SH-SY5Y (cell line): ENCODE measurements at regions not wholly inside any gene's neighbourhood (a gene's known extent, or its start where the extent isn't known, plus 50 kb on each side); places are given as distances from the start of the nearest gene placed in this dataset.

Experiments used
- GATA2 ChIP-seq: IDR thresholded peaks from 2 replicates; pipeline ENCODE4 v1.6.1; 2011; ENCODE audit warnings: mild to moderate bottlenecking, low read depth, low read length
- GATA3 ChIP-seq: IDR thresholded peaks from 2 replicates; pipeline ENCODE4 v1.6.1; 2011; ENCODE audit warnings: low read depth, mild to moderate bottlenecking, low read length, moderate library complexity

DNA sequence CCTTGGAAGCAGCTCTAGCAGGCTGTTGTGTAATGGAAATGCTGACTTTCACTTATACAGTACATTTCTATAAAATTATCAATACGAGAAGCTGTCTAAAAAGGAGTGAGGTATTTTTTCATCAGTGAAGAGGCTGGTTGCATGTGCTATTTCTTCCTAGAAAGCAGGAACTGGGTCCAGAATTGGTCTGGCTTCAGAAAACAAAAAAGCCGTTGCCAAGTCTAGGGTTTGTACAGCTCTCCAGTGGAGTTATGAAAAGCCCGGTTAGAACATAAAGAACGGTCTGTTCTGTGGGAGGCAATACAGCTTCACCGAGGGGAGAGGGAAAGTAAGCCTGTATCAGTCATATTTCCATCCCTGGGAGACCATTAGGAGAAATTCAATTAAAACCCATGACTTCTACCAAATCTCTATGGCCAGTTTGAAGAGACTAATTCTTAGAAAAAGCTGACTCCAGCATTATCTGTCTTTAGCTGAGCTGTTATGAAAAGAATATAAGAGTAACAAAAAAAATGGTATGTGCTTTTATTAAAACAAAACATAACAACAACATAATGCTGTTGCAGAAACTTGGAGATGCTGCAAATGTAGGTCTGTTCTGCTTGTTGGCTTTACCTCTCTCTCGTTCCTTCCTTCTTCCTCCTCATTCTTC lies 217.0 kb downstream of the CMPK2 start:
- TF ChIP-seq GATA2 (no peak), GATA3 (no peak)

DNA sequence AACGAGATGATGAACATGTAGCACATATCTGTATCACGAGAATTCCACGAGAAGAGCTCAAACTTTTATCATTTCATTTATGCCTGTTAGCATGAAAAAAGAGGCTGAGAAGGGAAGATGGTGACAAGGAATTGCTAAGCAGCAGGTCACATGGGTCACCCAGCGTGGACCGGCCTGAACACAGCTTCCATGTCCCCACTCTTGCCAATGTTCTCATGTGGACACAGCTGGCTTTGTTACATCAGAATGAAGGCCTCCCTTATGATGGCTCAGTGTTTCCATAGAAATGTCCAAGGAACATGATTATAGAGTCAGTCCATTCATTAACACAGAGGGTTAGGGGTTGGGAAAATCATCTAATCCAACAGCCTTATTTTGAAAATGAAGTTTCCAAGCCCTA lies 215.4 kb downstream of the CMPK2 start:
- no peak for TF ChIP-seq GATA3
- no peak for TF ChIP-seq GATA2

DNA sequence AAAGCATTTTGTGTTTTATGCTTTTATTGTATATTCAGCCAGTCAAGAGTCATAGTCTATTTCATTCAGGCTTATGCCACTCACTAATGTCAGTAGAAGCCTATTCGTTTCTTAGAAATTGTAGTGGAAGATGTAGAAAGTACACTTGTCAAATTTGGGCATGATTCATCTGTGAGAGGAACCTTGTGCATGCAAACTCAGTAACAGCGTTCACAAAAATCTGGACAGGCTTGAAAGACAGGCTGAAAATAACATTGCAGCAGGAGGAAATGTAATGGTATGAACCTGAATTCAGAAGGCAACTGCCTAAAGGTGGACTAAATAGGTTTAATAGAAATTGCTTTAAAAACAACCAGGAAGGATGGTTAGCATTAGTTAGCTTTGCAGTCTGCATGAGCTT lies 213.5 kb downstream of the CMPK2 start:
- TF ChIP-seq GATA2 (no peak), GATA3 (no peak)

DNA sequence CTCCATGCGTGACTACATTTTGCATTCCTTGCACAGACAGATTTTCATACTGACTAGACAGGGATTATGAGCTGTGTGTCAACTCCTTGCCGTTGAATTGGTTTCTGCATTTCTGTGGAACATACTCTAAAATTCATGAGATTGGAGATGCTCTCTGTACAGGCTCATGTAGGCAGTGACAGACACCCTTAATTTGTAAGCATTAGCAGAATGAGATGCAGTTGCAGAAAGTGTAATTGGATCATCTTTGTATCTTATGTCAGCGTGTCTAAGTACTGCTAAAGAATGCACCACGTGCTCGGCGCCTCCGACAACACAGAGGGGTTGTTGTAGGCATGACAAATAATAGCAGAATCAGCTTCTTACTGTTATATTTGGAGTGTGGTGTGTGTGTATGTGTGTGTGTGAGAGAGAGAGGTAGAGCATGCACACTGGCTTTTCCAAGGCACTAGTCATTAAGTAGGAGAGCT lies 212.4 kb downstream of the CMPK2 start:
- TF ChIP-seq GATA2 (no peak), GATA3 (no peak)

DNA sequence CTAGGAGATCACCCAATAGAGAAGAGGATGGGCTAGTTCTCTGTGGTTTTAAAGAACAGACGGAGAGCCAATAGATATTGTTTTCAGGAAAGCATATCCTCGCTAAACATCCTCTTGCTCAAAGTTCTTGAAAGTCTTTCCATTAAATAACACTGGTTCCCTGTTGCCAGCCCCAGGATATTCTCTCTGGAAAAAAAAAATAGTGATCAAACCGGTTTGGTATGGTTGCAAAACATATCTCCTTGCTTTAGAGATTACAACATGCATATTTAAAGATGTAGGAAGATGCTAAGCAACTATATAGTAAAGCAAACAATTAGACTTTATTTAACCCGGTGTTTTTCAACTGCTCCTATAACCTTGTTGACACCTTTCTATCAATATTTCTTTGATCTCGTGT lies 211.4 kb downstream of the CMPK2 start:
- TF ChIP-seq GATA3 (no peak), GATA2 (no peak)

DNA sequence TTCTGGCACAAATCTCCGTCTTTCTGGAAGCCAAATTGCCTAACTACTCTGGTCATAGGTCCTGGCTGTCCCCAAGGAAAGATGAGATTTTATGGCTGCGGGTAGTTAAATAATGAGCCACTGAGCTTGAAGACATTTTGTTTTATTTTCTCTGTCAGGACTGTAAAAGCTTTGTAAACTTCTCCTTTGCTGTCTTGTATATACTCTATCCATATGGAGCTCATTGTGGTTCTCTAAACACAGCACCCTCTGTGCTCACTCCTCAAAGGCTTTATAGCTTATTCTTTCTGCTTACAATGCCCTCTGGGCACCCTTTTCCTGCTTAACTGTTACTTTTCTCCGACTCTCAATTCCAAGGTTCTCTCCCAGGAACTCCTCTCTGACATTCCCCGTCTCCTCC lies 209.1 kb downstream of the CMPK2 start:
- TF ChIP-seq GATA3 = no peak
- no peak for TF ChIP-seq GATA2

DNA sequence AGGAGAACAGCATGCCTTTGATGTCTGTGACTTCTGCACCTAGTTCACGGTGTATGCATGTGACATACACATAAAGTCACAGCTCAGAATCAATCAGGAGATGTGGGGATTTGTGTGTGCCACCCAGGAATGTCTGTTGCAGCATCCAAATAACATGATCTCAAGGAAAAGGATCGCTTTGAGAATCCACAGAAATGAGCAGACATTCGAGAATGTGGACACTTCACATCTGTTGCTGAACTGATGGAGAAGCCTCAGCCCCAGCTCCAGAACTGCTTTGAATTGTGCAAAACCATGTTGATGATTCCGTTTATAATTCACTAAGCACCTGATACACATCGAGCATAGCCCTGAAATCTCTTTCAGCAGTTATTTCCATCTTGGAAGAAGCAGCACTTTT lies 208.6 kb downstream of the CMPK2 start:
- TF ChIP-seq GATA3 (no peak), GATA2 (no peak)

DNA sequence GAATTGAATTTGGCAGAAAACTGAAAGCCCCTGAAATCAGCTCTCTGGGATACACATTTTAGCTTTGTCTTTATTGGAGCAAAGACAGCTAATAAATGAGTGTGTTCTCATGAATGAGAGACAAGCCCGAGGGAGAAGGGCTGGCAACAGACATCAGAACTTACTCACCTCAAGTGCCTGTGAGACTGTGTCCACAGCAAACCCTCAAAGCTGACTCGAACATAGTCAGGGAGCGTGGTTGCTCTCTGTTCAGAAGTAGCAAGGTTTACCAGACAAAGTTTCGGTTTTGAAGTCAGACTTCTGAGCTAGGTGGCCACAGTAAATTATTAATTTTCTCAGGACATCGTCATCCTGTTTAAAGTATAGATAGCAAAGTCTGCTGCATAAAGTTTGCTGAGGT lies 207.9 kb downstream of the CMPK2 start:
- no peak for TF ChIP-seq GATA3
- TF ChIP-seq GATA2 = no peak

DNA sequence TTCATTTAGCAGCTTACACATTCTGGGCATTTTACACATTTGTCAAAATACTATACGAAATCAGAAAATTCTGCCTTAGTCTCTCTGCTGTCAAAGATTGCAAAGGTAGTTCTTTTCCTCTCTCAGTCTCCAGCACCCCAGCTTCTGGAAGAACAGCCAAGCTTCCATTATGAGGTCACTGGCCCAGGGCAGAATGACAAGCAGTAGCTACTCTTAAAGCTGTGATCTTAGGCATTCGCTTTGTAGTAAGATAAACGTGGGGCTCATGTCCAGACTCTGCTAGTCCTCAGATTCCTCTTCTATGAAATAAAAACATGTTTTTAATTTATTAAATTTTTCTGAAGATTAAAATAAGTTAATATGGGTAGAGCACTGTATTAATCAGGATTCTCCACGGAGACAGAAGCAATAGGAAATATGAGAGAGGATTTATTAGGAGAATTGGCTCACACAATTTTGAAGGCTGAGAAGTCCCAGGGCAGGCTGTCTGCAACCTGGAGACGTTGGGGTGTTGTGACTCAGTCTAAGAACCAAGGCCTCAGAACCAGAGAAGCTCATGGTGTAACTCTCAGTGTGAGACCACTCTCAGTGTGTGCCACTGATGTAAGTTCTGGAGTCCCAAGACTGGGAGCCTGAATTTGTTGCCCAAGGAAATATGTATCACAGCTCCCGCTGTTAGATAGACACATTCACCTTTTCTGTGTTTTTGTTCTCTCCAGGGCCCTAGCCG lies 201.2 kb downstream of the CMPK2 start:
- TF ChIP-seq GATA3 = no peak
- no peak for TF ChIP-seq GATA2

DNA sequence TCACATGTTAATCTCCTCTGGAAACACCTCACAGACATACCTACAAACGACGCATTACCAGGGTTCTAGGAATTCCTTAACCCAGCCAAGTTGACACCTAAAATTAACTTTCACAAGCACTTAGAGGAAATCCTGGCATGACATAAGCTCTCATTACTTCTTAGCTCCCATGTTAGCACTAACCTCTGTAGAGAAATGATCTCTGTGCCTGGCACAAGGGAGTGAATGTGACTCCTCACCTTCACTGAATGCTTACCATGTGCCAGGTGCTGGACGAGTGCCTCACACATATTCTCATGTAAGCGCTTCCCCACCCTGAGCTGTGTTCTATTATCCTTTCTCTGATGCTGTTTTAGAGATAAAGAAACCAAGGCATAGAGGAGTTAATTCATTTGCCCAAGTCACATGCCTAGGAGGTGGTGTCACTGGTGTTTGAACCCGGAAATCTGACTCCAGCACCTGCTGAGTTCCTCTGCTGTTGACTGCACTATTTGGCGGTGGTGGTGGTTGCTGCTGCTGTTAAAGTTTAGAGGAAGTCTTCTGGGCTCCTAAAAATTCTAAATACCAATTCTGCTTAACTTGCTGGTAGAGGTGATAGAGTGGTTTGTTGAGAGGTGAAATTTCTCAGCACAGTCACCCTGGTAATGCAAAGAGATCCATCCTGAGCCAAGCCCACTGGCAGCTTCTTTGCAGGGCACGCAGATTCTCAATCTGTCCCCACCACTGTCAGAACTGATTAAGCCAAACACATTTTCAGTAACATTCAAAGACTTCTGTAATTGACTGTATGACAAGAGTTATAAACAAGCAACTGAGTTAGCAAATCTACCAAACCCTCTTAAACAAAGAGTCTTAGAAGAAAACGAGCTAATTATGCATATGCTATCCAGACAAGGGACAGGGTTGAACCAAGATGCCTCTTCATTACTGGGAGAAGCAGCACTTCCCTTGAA lies 200.3 kb downstream of the CMPK2 start:
- TF ChIP-seq GATA3 = no peak
- no peak for TF ChIP-seq GATA2

DNA sequence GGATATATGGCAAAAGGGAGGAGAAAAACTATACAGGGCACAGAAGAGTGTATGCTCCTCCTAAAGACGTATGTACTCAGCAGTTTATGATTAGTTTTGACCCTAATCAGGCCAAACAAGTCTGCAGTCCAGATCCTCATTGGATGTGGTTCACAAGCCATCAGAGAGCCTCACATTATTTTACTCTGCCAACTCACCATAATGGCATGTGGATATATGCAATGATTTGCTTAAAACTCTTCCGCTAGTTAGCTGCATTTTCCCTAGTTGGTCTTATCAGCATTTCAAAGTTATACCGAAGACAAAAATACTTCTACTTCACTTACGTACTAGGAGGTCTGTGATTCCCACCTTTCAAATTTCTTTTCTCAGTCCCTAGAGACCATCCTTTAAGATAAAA lies 198.4 kb downstream of the CMPK2 start:
- TF ChIP-seq GATA3 (no peak), GATA2 (no peak)

DNA sequence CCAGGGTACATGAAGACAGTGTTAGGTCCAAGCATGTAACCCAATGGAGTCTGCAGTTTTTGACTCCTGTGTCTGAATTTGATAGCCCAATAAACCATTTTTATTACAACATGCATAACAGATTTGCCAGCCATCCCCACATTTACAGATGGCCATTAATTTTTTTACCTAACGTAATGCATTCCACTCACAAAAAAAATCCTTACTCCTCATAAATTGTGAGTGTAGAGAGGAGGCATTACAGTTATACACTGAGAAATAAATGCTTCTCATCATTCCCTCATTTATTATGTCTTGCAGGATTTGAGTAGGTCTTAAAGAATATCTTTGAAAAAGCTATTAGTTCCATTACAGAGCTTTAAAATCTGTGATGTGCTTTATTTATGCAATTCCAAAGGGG lies 193.8 kb downstream of the CMPK2 start:
- TF ChIP-seq GATA3 = no peak

DNA sequence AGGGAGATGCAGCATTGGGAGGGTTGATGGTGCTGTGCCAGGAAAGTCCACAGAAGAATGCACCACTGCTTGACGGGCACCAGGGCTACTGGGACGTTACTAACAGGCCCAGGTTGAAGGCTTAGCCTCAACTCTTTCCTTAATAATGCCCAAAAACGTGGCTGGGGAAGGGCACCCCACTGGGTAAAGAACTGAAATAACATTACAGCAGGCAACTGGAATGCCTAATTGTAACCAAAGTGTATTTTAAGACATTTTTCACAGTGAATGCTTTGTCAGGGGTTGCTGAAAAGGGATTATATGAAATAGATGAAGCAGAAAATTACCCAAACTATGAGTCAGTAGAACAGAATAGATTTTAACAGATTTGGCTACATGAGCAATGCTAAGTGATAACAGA lies 191.3 kb downstream of the CMPK2 start:
- no peak for TF ChIP-seq GATA2
- TF ChIP-seq GATA3 = no peak

DNA sequence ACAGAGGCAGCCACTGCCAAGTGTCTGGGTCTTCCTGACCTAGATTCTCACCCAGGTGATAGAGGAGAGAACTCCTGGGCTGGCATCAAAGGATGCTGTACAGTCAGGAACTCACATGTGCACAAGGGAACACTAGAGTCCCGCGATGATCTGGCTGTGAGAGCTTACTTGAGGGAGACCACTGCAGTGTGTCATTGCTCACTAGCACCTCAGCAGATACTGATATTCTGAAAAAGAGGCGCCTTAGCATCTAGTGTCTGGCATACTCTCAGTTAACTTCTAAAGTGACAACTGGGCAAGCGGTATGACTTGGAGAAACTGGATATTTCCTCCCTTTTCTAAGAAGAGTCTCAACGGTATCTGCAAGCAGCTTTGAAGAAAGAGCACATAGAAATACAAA lies 189.9 kb downstream of the CMPK2 start:
- TF ChIP-seq GATA3 (no peak), GATA2 (no peak)

DNA sequence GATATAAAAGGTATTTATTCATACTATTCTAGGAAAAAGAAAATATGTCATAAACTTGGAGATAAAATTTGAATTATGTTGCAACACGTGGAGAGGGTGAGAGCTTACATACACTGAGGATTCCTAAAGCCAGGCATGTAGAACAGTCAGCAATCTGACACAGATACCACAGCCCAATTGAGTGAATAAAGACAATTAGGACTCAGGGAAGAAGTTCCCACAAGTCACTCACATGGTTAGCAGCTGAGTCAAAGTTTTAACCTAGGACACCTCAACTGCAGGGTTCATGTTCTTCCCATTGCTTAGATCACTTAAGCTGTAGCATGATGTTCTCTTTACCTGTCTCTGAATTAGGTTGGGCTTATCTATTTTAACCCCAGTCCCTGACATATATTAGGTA lies 189.5 kb downstream of the CMPK2 start:
- TF ChIP-seq GATA3 (no peak), GATA2 (no peak)
